ENCODE measurements at regions not wholly inside any gene's neighbourhood (a gene's known extent, or its start where the extent isn't known, plus 50 kb on each side); places are given as distances from the start of the nearest gene placed in this dataset.
"Not testable (repeated sequence)": the region's sequence is repeated elsewhere in the genome, so short reads cannot be mapped to it uniquely, and the experiment has no call there.

DNA sequence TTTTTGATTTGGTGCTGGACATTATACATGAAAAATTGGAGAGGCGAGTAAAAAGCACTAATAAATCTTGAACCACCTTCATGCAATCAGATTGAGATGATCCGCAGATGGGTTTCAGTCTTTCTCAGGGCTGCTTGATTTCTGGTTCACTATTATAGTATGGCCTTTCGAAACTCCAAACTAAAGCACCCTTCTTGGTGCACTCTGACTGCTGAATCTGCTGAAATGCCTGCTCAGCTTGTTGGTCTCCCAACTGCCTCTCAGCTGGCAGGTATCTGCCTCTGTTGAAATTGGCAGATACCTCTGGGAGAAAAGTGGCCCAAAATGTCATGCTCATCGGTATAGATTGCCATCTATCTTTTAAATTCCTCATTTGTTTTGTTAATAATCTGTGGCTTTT lies 102.5 kb upstream of the WIPF3 start:
- not testable (repeated sequence) for DNase-seq (ENCODE audit: low read depth)

GRCh38 chr7:29709002-29709401 lies 97.3 kb upstream of the WIPF3 start:
- DNase-seq (ENCODE audit: low read depth) = not testable (repeated sequence)

GRCh38 chr7:29723127-29723526 lies 83.2 kb upstream of the WIPF3 start:
- not testable (repeated sequence) for DNase-seq (ENCODE audit: low read depth)

GRCh38 chr7:29723599-29723998 lies 82.7 kb upstream of the WIPF3 start:
- no peak for DNase-seq (ENCODE audit: low read depth)

DNA sequence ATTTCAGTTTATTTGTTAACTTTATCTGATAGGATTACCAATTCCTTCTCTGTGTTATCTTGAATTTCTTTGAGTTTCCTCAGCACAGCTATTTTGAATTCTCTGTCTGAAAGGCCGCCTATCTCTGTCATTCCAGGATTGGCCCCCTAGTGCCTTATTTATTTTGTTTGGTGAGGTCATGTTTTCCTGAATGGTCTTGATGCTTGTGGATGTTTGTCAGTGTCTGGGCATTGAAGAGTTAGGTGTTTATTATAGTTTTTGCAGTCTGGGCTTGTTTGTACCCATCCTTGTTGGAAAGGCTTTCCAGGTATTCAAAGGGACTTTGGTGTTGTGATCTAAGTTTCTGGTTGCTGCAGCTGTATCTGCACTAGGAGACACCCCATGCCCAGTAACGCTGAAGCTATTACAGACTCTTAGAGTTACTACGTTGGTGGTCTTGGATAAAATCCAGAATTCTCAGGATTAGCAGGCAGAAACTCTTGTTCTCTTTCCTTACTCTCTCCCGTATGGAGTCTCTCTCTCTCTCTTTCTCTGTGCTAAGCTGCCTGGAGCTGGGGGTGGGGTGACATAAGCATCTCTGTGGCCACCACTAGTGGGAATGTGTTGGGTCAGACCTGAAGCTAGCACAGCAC lies 76.7 kb upstream of the WIPF3 start:
- DNase-seq (ENCODE audit: low read depth) = not testable (repeated sequence)

DNA sequence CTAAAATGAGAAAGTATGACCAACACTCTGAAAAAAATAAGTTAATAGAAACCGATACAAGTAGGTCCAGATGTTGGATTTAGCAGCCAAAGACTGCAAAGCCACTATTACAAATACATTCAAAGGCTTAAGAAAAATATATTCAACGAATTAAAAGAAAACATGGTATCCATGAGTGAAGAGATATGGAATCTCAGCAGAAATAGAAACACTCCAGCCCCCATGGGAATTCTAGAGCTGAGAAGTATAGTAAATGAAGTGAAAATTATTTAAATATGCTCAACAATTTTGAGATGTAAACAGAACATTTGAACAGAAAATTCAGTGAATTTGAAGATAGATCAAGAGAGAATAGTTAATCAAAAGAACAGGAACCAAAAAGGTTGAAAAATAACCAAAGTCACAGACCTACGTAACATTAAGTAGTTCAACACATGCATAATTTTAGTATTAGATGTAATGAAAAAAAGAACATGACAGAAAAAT lies 72.0 kb upstream of the WIPF3 start:
- DNase-seq (ENCODE audit: low read depth) = no peak

DNA sequence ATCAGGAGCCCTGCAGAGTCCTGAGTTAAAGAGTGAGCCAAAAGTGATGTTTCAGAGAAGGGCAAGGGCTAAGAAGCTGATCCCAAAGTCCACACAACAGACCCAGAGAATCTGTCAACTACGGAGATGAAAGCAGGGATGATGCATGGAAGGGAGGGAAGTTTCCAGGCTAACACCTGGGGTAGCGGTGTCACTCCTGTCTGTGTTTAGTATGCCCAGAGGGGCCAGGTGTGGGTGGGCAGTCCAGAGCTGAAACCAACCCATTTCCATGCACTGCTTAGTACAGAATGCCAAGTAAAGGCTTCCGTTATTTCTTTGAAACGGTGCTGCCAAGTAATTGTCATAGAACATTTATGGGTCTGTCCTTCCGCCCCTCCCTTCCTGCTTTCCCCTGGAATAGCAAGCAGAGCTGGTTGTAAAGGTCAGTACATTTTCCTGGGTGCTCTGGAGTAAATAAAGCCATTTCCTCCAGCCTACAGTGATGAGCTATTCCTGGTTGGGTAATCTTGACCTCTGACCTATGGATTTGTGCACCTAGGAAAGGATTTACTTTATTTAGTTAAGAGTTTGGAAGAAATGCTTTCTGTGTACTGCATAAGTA lies 58.6 kb upstream of the WIPF3 start:
- DNase-seq (ENCODE audit: low read depth) = not testable (repeated sequence)

- no peak for DNase-seq (ENCODE audit: low read depth)
Observed at GRCh38 chr7:29748286-29749099, 57.8 kb upstream of the WIPF3 start.

DNA sequence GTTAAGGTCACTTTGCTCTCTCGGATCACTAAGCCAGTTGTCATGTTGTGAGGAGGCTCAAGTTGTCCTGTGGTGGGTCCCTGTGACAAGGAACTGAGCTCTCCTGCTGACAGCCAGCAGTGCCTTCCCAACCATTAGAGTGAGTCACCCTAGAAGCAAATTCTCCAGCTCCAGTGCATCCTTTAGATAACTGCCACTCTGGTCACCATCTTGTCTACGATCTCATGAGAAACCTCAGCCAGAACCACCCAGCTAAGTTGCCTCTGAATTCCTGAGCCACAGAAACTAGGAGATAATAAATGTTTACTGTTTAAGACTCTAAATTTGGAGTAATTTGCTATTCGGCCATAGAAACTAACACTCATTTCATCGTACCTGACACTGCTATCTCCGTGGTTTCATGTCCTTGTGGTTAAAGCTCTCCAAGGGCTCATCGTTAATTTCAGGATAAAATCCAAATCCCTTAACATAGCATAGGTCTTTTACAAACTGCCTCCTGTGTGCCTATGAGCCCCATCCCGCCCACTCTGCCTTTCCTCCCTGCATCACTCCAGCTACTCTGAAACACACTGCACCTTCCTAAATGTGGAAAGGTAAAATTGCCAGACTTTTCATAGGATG lies 56.5 kb upstream of the WIPF3 start:
- DNase-seq (ENCODE audit: low read depth) = no peak

DNA sequence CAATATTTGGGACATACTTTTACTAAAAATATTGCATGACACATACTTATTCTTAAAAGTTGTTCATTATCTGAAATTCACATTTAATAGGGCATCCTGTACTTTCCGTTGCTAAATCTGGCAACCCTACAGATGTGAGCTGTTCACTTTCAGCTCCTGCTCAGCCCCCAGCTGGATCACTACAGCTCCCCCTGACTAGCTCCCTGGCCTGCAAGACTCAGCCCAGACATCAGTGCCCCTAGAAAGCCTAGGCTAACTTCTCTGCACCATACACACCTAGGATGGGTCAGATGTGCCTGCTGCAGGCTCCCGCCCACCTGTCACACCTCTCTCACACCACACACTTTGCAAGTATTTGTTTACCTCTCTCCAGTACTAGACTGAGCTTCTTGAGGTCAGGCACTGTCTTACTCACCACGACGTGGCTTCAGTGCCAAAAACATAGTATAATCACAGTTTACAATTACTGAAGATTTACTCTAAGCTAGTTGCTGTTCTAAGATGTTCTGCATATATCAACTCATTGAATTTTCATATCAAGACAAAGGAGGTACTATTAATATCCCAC lies 55.9 kb upstream of the WIPF3 start:
- not testable (repeated sequence) for DNase-seq (ENCODE audit: low read depth)

GRCh38 chr7:29751012-29751411 lies 55.3 kb upstream of the WIPF3 start:
- not testable (repeated sequence) for DNase-seq (ENCODE audit: low read depth)

DNA sequence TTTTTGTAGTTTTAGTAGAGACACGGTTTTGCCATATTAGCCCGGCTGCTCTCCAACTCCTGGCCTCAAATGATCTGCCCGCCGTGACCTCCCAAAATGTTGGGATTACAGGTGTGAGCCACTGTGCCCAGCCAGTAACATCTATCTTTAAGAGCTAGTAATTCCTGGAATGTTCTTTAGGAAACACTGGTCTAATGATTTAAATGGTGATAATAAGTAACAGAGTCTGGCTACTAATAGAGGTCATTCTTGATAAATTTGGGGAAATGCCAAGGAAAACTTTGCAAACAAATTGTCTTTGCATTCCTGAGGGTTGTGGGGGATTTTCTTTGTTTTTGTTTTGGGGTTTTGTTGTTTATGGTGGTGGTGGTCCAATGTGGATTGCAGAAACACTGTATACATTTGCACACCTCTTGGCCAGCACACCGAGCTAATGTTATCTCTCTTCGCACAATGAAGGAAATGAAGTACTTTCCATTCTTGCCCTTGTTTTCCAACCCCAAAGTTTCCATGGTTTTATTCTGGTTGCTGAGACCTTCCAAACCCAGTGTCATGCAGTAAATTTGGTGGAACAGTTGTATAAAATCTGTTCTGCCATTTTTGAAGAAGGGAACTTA lies 51.3 kb upstream of the WIPF3 start:
- no peak for DNase-seq (ENCODE audit: low read depth)

Data from stimulated activated CD8-positive, alpha-beta memory T cell treated with anti-CD3 and anti-CD28 coated beads, Interleukin-12 subunit alpha, Interleukin-12 subunit beta, amount 100 ng/mL, for 4 hours (primary cell).